HL-60 (cell line): ENCODE measurements at regions not wholly inside any gene's neighbourhood (a gene's known extent, or its start where the extent isn't known, plus 50 kb on each side); places are given as distances from the start of the nearest gene placed in this dataset.

ENCODE experiments used
- DNase-seq, 2 experiments: peaks; one replicate each; pipeline ENCODE4 v3.0.0-alpha.2; 2010 to 2020; ENCODE audit warnings: low read depth in 1 of 2, low spot score in 1 of 2
- H3K27ac ChIP-seq: fragments of 250-450 bp; sonication (Bioruptor Pico); replicated peaks from 2 replicates; pipeline ENCODE4 v1.5.1; 2020; ENCODE audit warnings: mild to moderate bottlenecking, moderate library complexity
- H3K27me3 ChIP-seq: fragments of 250-450 bp; sonication (Bioruptor Pico); 2 replicates; pipeline ENCODE4 v1.5.1; 2021; ENCODE audit warnings: mild to moderate bottlenecking, moderate library complexity; ENCODE audit not compliant: insufficient read depth, poor library complexity, severe bottlenecking
- H3K4me3 ChIP-seq: replicated peaks from 2 replicates; pipeline ENCODE4 v1.5.1; 2011; ENCODE audit warnings: mild to moderate bottlenecking, control low read depth, low read length; ENCODE audit not compliant: insufficient read depth
- CTCF ChIP-seq: IDR thresholded peaks from one replicate; pipeline ENCODE4 v1.5.1; 2011; ENCODE audit warnings: low read length, control low read depth, inconsistent platforms; ENCODE audit not compliant: insufficient read depth
- GABPA ChIP-seq: IDR thresholded peaks from 2 replicates; pipeline ENCODE4 v1.6.1; 2012; ENCODE audit warnings: low read depth
- POLR2AphosphoS5 ChIP-seq: IDR thresholded peaks from 2 replicates; pipeline ENCODE4 v1.6.1; 2012; ENCODE audit warnings: low read depth
- REST ChIP-seq: IDR thresholded peaks from 2 replicates; pipeline ENCODE4 v1.6.1; 2012; ENCODE audit warnings: low read depth; ENCODE audit not compliant: insufficient replicate concordance
- SPI1 ChIP-seq: IDR thresholded peaks from 2 replicates; pipeline ENCODE4 v1.6.1; 2012; ENCODE audit warnings: low read depth, mild to moderate bottlenecking, borderline replicate concordance

GRCh38 chr20:40843251-40843650, 154.2 kb upstream of the MAFB start:
- H3K27ac ChIP-seq: no peak overlapping the region
- H3K4me3 ChIP-seq: no peak overlapping the region
- peaks cover 3% of the 10 kb centered on the region for H3K27me3 ChIP-seq
- TF ChIP-seq GABPA (no peak), REST (no peak), CTCF (no peak), POLR2AphosphoS5 (no peak), SPI1 (no peak)
- DNase-seq: no peak

GRCh38 chr20:40844332-40844731, 155.3 kb upstream of the MAFB start:
- peaks cover 3% of the 10 kb centered on the region for H3K27me3 ChIP-seq
- H3K4me3 ChIP-seq: no peak overlapping the region
- H3K27ac ChIP-seq: no peak overlapping the region
- DNase-seq: no peak
- no peak for TF ChIP-seq CTCF
- TF ChIP-seq GABPA: no peak
- TF ChIP-seq POLR2AphosphoS5: no peak
- no peak for TF ChIP-seq REST
- no peak for TF ChIP-seq SPI1

- TF ChIP-seq POLR2AphosphoS5: no peak
- no peak for TF ChIP-seq GABPA
- TF ChIP-seq REST: no peak
- no peak for TF ChIP-seq SPI1
- TF ChIP-seq CTCF: no peak
- no peak overlapping the region for H3K4me3 ChIP-seq
- H3K27ac ChIP-seq: no peak overlapping the region
- peaks cover under 1% of the 10 kb centered on the region for H3K27me3 ChIP-seq
- no peak for DNase-seq
These were observed 159.1 kb upstream of the MAFB start for GRCh38 chr20:40848096-40848495.
